G401.6 (cell line): ENCODE measurements at regions not wholly inside any gene's neighbourhood (a gene's known extent, or its start where the extent isn't known, plus 50 kb on each side); places are given as distances from the start of the nearest gene placed in this dataset.
"Not testable (repeated sequence)": the region's sequence is repeated elsewhere in the genome, so short reads cannot be mapped to it uniquely, and the experiment has no call there.

ENCODE experiments used
- FAIRE-seq: peaks from 2 replicates; lab custom pipeline; 2012; peaks lifted over from hg19 to GRCh38; lab: Jason Lieb, UNC

DNA sequence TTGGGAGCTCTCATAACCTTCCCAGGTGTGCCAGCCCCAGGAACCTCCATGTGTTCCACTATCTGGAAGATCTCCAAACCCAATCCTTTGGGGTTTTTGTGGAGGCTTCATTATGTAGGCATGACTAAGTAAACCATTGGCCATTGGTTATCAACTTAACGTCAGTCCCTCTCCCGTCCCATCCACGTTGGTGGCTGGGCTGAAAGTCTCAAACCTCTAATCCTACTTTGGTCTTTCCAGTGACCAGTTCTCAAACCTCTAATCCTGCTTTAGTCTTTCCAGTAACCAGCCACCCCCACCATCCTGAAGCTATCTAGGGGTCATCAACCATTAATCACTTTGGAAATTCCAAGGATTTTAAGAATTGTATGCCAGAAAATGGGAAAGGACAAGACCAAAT is 704.7 kb upstream of the TMEFF2 start:
- no peak for FAIRE-seq

DNA sequence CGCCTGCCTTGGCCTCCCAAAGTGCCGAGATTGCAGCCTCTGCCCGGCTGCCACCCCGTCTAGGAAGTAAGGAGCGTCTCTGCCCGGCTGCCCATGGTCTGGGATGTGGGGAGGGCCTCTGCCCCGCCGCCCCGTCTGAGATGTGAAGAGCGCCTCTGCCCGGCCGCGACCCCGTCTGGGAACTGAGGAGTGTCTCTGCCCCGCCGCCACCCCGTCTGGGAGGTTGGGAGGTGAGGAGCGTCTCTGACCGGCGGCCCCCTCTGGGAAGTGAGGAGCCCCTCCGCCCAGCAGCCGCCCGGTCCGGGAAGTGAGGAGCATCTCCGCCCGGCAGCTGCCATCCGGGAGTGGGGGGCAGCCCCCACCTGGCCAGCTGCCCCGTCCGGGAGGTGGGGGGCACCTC is 699.2 kb upstream of the TMEFF2 start:
- FAIRE-seq = not testable (repeated sequence)

DNA sequence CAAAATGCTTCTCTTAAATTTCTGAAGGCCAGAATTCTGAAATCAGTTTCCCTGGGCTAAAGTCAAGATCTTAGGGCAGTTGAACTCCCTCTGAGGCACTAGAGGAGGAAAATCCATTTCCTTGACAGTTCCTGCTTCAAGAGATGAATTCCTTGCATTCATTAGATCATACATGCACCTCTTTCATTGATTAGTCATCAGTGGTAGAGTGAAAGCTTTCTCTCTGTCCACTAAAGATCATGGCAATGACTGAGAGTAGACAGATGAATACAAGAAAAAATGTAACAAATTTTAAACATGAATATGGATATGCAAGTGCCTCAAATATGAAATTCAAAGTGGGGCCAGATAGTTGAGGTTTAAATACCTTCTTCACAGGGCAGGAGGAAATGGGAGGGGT is 693.4 kb upstream of the TMEFF2 start:
- FAIRE-seq = no peak

DNA sequence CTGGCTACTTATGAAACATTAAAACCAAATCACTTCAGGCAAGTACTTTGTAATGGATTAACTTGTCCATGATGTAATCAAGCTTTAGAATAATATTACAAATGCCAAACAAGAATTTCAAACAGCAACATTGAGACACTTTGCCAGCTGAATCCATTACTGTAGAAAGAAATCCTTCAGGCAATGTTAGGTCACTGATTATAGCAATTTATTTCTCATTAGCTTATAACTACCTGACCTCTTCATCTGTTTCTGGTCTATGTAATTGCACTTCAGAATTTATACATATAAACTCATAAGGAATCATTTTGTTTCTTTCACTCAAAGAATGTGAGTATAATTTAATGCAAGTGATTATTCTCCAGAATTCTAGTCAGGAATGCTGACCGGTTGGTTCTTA is 692.6 kb upstream of the TMEFF2 start:
- FAIRE-seq = no peak

DNA sequence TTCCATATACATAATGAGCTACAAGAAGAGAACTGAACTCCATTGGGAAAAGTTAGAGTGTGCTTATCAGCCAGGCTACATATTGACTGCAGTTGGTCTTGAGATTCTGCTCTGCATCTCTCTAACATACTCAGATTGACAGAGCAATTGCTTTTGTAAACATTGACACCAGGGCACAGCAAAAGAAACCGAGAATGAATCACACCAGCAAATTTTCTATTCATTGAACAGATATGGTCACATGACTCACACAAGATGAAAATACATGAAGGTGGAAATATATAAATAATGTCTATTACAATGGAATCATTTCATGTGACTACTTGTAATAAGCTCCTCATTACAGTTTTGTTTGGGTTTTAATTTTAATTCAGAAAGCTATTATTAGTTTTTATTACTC is 691.9 kb upstream of the TMEFF2 start:
- FAIRE-seq = no peak

DNA sequence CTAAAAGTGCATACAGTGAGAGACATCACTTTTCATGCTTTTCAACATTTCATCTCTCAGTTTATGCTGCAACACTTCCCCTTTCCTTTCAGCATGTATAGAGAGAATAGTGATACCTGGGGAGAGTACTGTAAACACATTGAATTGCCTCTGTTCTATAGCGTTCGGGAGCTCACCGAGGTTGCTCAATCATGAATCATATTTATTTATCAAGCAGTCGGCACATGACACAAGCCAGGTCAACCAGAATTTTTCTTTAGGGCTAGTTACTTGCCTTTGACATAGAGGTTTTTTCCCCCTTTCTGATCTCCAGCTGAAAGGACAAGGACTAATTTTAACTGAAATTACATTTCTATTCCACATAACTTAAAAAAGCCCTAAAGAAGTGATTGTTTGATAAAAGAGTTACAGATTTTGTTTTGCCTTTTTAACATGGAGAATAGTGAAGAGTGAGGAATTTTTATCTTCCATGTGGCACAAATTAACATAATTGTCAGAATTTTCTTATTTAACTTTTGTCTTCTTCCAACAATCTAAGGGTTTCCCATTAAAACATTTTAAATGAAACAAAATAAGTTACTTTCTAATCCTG is 690.9 kb upstream of the TMEFF2 start:
- FAIRE-seq = no peak

DNA sequence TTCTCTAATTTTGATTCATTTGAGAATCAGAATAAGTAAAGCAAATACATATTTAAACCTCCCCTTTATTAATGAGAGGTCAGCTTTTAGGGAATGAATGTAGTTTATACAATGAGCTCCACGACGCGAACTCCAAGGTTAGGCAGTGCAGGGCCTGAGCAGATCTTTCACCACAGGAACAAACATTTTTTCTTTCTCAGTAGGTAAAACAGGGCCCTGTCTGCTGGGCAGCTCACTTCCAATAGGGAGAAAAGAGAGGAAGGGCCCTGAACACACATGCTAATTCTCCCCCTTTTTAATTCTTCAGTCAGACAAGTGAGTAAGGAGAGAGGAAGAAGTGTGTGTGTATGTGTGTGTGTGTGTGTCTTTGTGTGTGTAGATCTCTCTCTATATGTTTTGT is 682.4 kb upstream of the TMEFF2 start:
- FAIRE-seq = no peak

DNA sequence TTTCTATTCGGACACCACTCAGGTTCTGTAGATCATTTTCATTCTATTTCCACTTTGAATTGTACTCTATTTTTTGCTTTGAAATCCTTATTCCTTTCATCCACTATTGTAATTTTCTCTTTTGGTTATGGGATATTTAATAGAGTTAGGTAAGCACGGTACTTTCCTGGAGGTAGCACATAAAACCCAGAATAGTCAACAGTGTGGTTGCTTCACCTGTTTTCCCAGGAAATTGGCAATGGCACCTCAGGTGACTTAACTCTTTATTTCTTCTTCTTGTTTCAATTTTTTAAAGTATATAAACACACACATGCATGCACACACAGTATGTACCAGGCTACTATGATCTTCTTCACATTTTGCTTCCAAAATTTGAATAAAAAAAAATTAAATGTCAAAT is 682.0 kb upstream of the TMEFF2 start:
- no peak for FAIRE-seq

DNA sequence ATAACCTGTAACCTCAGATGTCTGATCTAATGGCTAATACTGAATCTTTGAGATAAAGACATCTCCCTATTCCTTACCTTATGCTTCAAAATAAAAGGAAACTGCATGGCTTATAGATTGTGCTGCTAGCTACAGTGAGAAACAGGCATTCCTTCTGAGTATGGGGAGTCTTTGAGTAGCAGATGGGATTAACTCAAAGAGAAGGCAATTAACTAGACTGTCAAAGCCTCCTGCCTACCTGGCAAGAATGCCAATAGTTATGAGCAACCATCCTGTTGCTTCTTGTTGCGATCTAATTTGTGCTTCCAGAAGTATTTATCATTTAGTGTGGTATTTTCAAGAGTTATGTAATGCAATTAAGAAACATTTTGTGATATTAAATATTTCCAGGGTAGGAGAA is 660.0 kb upstream of the TMEFF2 start:
- no peak for FAIRE-seq

DNA sequence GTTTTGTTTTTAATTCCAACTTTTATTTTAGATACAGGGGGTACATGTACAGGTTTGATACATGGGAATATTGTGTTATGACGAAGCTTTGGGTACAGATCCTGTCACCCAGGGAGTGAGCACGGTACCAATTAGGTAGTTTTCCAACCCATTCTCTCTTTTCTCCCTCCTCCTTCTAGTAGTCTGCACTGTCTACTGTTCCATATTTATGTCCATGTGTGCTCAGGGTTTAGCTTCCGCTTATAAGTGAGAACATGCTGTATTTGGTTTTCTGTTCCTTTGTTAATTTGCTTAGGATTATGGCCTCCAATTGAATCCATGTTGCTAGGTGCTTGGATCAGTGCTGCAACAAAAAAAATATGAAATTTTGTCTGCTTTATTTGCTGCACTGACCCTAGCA is 659.3 kb upstream of the TMEFF2 start:
- no peak for FAIRE-seq

DNA sequence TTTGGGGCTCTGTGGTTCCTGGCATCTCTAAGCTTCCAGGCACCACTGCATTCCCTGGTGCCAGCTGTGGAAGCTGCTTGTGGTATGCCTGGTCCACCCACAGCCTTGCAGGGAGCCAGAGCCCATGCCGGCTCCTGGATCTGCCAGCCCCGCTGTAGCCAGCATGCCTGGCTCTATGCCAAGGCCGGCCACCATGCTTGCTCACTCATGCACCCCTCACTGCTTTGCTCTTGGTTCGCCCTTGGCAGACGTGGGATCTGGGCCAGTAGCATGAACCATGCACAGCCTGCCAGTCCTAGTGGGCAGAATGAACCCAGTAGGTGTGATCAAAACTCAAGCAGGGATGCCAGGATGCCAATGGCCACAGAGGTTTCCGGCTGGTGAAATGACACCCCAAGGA is 634.2 kb upstream of the TMEFF2 start:
- no peak for FAIRE-seq

DNA sequence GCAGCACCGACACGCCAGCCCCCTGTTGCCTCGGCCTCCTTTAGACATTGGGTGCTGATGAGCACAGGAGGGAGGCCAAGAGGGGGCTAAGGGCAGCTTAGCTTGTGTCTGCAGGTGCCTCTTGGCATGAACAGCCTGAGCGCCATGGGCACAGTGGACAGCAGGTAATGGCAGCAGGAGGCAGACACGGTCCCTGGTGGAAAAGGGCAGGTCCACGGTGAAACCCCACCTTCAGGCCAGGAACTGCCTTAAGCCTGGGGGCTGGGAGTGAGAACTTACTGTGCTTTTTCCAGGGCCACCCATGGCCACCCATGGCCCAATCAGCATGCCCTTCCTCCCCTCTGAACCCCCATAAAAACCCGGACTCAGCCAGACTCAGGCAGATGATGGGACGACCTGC is 633.4 kb upstream of the TMEFF2 start:
- FAIRE-seq = no peak

DNA sequence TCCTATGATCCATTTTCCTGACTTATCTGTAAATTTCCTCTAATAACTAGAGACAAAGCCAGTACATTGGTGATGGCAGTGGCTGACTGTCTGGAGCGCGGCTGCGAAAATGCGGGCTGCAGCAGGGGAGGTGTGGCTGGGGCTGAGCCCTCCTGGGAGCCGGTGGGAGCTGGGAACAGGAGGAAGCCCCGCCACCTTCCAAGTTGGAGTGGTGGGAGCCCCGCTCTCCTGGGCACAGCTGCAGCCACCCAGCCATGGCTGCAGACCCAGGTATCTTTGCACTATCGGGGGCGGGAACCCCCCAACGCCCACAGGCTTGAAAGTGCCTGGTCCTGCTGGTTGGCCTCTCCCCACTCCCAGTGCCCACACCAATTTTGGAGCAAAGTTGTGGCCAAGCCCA is 633.0 kb upstream of the TMEFF2 start:
- FAIRE-seq = no peak

DNA sequence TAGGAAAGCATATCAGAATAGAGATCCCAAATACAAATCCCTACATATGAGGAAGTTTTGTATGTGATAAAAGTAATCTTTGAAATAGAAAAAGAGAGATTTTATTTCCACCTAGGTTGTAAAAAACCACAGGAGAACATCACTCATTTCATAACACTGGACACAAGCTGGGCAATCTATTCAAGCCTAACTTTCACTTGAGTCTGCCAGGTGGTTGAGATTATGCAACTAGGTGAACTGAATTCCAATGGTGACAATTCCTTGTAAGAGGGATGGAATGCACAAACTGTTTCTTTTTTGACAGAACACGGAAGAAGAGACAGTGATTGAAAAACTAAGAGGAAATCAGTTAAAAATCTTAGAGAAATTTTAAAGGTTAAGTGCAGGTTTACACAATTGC is 619.6 kb upstream of the TMEFF2 start:
- FAIRE-seq = no peak

DNA sequence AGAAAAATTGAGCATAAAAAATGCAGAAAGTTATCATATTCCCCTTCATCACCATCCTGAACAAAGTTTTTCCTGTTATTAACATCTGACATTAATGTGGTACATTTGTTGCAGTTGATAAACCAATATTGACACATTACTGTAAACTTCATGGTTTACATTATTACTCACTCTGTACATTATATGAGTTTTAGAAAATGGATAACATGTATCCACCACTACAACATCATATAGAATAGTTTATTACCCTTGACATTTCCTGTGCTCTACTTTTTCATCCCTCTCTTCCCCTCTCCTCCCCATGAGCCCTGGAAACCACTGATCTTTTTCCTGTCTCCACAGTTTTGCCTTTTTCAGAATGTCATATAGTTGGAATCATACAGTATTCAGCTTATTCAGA is 618.6 kb upstream of the TMEFF2 start:
- no peak for FAIRE-seq

DNA sequence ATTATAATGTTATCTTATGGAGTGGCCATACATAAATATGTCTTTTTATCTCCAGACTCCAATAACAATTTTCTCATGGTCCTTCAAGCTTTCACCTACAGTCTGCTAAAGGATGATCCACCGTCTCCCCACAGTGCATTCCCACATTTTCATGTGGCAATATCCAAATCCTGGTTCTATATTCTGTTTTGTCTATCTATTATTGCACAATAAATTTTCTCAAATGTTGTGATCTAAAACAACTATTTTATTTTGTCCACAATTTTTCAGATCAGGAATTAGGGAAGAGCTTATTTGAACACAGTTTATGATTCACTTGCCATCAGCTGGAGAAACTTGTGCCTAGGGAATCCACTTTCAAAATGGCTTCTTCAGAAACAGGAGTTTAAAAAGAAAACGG is 614.4 kb upstream of the TMEFF2 start:
- no peak for FAIRE-seq

DNA sequence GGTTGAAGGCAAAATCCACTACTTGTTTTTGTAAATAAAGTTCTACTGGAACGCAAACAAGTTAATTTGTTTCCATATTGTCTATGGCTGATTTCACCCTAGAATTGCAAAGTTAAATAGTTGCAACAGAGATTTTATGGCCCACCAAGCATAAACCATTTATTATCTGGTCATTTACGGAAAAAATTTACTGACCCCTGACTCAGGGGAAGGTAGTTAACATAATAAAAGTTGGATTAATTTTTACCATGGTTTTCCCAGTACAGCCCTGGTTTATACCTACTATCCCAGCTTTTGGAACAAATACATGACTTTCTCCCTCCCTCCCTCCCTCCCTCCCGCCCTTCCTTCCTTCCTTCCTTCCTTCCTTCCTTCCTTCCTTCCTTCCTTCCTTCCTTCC is 588.9 kb upstream of the TMEFF2 start:
- no peak for FAIRE-seq

DNA sequence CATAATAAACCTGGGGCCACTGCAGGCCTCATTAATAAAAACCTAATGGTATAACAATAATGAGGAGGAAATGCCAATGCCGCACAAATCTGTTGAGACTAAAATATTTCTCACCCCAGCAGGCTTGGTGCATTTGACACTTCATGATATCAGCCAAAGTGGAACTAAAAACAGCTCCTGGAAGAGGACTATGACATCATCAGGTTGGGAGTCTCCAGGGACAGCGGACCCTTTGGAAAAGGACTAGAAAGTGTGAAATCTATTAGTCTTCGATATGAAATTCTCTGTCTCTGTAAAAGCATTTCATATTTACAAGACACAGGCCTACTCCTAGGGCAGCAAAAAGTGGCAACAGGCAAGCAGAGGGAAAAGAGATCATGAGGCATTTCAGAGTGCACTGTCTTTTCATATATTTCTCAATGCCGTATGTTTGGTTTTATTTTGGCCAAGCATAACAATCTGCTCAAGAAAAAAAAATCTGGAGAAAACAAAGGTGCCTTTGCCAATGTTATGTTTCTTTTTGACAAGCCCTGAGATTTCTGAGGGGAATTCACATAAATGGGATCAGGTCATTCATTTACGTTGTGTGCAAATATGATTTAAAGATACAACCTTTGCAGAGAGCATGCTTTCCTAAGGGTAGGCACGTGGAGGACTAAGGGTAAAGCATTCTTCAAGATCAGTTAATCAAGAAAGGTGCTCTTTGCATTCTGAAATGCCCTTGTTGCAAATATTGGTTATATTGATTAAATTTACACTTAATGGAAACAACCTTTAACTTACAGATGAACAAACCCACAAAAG is 580.9 kb upstream of the TMEFF2 start:
- FAIRE-seq = no peak

DNA sequence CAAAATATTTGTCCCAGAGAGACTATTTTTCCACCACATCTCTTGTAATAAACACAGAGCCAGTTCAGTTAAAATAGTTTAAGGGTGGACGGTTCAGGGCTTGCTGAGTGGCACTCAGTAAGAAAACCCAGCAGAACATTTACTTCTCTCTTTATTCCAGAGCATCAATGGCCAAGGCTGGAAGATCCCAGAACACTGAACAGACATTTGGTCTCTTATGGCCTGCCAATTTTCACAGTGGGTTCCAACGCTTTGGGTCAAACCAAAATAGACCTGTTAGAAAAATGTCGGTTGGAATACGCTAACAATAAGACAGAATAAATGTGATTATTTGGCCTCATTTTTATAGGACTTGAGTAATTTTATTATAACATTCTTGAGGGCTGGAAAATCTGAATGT is 580.3 kb upstream of the TMEFF2 start:
- no peak for FAIRE-seq

DNA sequence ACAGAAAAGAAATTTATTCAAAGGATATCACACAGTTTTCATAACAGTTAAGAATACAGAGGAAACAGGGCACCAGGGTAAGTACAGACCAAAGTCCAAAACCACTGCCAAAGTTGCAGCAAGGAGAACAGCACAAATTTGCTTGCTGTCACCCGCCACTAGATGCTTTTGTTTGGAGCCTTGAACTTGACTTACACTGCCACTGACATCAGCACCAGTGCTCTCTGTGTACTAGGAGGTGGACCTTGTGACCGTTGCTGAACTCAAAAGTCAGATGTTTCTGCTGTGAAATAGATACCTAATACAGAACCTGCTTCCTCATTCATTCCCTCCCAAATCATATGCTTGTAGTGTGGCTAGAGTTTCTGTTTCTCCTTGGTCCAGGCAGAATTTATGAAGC is 578.3 kb upstream of the TMEFF2 start:
- FAIRE-seq = no peak

DNA sequence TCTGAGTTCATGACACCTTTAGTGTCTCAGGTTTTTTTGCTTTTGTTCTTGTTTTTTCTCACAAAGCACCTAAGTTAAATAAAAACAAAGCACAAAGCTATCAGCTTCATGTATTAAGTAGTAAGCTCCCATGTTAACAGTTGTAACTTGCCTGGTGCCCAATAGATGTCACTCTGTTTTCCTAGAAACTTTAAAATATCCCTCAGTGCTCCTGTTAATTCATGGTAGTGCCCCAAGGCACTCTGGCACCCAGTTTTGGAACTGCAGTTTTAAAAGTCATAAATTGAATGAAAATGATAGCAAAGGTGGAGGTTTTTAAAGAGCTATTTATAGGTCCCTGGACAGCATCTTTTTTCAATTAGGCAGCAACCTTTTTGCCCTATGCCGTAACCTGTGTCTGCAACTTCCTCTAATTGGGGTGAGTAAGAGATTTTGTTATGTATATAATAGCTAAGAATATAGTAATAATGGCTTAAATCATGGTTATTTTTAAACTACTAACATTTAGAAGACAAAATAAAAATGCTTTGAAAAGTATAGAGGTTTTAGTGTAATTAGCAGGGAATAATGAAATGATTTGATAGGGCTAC is 555.0 kb upstream of the TMEFF2 start:
- FAIRE-seq = no peak

DNA sequence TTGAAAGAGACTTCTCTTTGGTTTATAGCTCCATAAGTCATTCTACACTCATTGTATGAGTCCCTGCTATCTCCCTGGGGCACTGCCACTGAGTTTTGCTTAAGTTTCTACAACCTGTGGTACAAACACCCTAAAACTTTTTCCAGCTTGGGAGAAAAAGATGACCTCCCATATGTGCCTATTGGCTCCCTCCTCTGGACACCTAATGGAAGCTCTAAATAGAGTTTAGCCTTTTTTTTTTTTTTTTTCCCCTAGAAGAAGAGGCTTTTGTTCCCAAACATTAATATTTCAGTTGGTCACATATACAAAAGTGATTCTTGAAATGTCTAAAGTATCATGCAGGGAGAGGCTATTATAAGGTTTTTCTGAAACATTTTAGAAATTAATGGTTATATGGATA is 547.2 kb upstream of the TMEFF2 start:
- peak; percentile 49 for FAIRE-seq

DNA sequence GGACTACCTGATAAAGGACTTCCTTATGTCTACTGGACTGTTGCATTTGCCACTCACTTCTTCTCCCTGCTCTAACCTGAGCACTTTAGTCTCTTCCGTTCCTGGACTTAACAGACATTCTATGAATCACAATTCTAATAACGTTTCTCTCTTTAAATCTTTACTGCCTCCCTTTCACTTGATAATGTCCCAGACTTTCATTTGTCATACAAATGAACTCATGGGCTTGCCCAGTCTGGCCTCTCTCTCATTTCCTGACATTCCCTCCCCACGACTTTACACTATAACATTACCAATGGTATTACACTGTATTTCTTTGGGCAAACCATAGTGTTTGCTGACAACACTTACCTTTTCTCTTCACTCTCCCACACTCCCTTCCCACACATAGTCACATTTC is 540.7 kb upstream of the TMEFF2 start:
- no peak for FAIRE-seq

DNA sequence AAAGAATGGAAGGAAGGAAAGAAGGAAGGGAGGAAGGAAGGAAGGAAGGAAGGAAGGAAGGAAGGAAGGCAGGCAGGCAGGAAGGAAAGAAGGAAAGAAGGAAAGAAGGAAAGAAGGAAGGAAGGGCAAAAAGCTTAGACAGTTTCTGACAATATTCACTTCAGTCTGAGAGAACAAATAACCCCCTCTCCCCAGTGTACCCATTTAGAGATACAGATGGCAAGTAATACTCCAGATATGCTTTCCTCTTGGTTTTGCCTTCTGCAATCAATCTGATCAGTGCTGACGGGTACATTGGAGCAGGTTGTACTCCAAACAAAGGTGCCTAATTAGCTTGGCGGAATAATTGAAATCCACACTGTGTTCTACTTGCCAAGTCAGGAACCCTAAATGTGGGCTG is 534.6 kb upstream of the TMEFF2 start:
- no peak for FAIRE-seq
